ENCODE measurements at regions not wholly inside any gene's neighbourhood (a gene's known extent, or its start where the extent isn't known, plus 50 kb on each side); places are given as distances from the start of the nearest gene placed in this dataset.

GRCh38 chr10:113337142-113337541 is 215.7 kb upstream of the HABP2 start:
- H3K4me3 ChIP-seq (ENCODE audit: low read depth in 2 of 2, low read length in 2 of 2), result no peak overlapping the region
- ATAC-seq (no peak), DNase-seq (ENCODE audit: low read depth, low spot score) (no peak)
- H3K27ac ChIP-seq (ENCODE audit: low read length), result no peak overlapping the region
- intact Hi-C loops (cut with micrococcal nuclease; ENCODE audit: unreplicated experiment), result no loop called here
- H3K9me3 ChIP-seq (ENCODE audit: control insufficient read depth, insufficient read depth, low read depth, low read length), result no peaks in the 10 kb centered on the region
- BruUV-seq (replicated peaks), result no TSS peak
- H3K27me3 ChIP-seq (ENCODE audit: control insufficient read depth, insufficient read depth, low read length), result peaks cover 17% of the 10 kb centered on the region
- in situ Hi-C loops (cut with HindIII; ENCODE audit: low pct_unique_long_range_greater_than_20kb, low sequenced_read_pairs), result no loop called here
- no peaks in the 10 kb centered on the region for H3K36me3 ChIP-seq (ENCODE audit: control insufficient read depth, insufficient read depth, low read length)
- POLR2A ChIA-PET, result no interaction called here
- CTCF ChIA-PET, result no interaction called here
- TF ChIP-seq SIN3A (IDR thresholded peaks at IDR 0.05; ENCODE audit: borderline replicate concordance, insufficient read depth, low read depth, low read length) (no peak), CTCF (IDR thresholded peaks at IDR 0.05) (no peak), REST (IDR thresholded peaks at IDR 0.05; ENCODE audit: insufficient read depth in 1 of 2, low read depth in 2 of 2, low read length in 1 of 2) (no peak), POLR2AphosphoS5 (IDR thresholded peaks at IDR 0.05; ENCODE audit: low read depth, low read length) (no peak), TCF7L2 (IDR thresholded peaks at IDR 0.05; ENCODE audit: low read depth, low read length) (no peak)
- no peaks in the 10 kb centered on the region for H3K4me1 ChIP-seq (ENCODE audit: control insufficient read depth, insufficient read depth, low read length)

GRCh38 chr10:113339121-113339520 is 213.7 kb upstream of the HABP2 start:
- Histone ChIP-seq H3K36me3 (ENCODE audit: control insufficient read depth, insufficient read depth, low read length) (no peaks in the 10 kb centered on the region), H3K27ac (ENCODE audit: low read length) (no peak overlapping the region), H3K4me1 (ENCODE audit: control insufficient read depth, insufficient read depth, low read length) (no peaks in the 10 kb centered on the region), H3K27me3 (ENCODE audit: control insufficient read depth, insufficient read depth, low read length) (peaks cover 14% of the 10 kb centered on the region), H3K9me3 (ENCODE audit: control insufficient read depth, insufficient read depth, low read depth, low read length) (no peaks in the 10 kb centered on the region), H3K4me3 (ENCODE audit: low read depth in 2 of 2, low read length in 2 of 2) (no peak overlapping the region)
- intact Hi-C loops (cut with micrococcal nuclease; ENCODE audit: unreplicated experiment) (no loop called here), in situ Hi-C loops (cut with HindIII; ENCODE audit: low pct_unique_long_range_greater_than_20kb, low sequenced_read_pairs) (no loop called here)
- ChIA-PET CTCF (no interaction called here), POLR2A (no interaction called here)
- TF ChIP-seq SIN3A (IDR thresholded peaks at IDR 0.05; ENCODE audit: borderline replicate concordance, insufficient read depth, low read depth, low read length) (no peak), REST (IDR thresholded peaks at IDR 0.05; ENCODE audit: insufficient read depth in 1 of 2, low read depth in 2 of 2, low read length in 1 of 2) (no peak), CTCF (IDR thresholded peaks at IDR 0.05) (no peak), TCF7L2 (IDR thresholded peaks at IDR 0.05; ENCODE audit: low read depth, low read length) (no peak), POLR2AphosphoS5 (IDR thresholded peaks at IDR 0.05; ENCODE audit: low read depth, low read length) (no peak)
- no peak for ATAC-seq
- no peak for DNase-seq (ENCODE audit: low read depth, low spot score)
- no TSS peak for BruUV-seq (replicated peaks)
